H54 (cell line): ENCODE measurements at regions not wholly inside any gene's neighbourhood (a gene's known extent, or its start where the extent isn't known, plus 50 kb on each side); places are given as distances from the start of the nearest gene placed in this dataset.

Experiments used
- DNase-seq: peaks from one replicate; pipeline ENCODE4 v3.0.0; 2011; ENCODE audit warnings: low spot score, mixed read lengths; ENCODE audit not compliant: insufficient read length
- FAIRE-seq: peaks from 3 replicates; lab custom pipeline; 2011; peaks lifted over from hg19 to GRCh38; lab: Jason Lieb, UNC
- POLR2A ChIP-seq: IDR thresholded peaks from 2 replicates; pipeline ENCODE4 v1.6.1; 2011; ENCODE audit warnings: low read depth, mild to moderate bottlenecking, low read length

- DNase-seq (no peak), FAIRE-seq (no peak)
- TF ChIP-seq POLR2A = no peak
These were observed 815.7 kb downstream of the QKI start for GRCh38 chr6:164230259-164230658.

- FAIRE-seq (no peak), DNase-seq (no peak)
- TF ChIP-seq POLR2A = no peak
These were observed 815.2 kb downstream of the QKI start for GRCh38 chr6:164229716-164230115.

DNA sequence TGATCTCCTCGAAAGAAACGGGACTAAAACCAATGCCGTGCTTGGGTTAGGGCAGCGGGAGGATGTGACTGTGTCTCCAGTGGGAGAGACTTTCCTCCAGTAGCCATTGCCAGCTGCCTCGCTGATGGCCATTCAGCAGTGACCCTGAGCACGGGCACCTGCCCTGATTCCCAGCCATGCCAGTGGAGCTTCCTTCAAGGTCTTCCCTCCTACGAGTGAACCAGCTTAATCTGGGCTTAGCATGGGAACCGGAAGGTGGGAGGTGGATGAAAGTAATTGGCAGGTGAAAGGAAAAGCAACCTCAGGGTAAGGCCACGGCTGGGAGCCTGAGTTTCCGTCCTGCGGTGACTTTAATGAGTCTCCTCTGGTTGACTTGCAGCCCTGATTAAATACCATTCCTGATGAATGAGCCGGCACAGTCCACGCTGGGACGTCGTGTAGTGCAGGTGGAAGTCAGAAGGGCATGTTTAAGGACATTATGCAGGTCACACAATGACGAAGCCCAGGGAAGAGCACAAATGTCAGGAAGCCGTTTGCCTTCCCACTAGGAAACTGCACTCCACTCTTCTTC lies 813.5 kb downstream of the QKI start:
- DNase-seq (no peak), FAIRE-seq (no peak)
- TF ChIP-seq POLR2A = no peak

DNA sequence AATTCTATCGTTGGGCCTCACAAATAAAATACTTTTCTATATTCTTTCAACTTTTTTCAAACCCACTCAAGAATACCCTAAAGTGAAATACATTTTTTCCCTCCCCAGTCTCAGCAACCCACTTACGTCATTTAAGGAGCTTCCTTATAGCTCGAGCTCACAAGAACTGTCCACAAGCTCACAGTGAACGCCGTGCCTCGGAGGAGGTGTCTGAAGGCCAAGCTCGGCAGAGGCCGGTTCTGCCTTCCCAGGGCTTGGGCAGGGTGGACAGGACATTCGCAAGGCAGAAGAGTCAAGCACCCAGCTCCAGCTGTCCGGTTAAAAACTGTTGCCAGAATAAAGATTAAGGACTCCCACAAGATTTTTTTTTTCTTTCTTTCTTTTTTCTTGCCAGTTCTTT lies 802.3 kb downstream of the QKI start:
- DNase-seq = no peak
- no peak for FAIRE-seq
- no peak for TF ChIP-seq POLR2A

DNA sequence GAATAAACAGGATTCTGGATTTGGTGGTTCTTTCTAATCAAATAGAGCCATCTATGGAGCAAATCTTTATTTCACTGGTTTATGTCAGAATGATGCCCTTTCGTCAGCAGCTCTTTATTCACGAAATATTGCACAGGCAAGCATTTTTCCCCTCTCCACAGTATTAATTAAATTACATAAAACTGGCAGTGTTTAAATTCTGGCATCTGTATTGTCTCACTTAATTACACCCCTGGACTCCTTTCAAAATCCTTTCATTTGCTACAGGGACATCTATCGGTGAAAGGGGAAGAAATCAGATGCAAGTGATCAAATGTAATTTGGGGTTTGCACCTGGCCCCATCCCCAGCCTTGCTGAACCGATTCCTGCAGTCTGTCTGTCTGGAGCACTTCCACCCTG lies 801.9 kb downstream of the QKI start:
- no peak for TF ChIP-seq POLR2A
- FAIRE-seq (no peak), DNase-seq (no peak)

DNA sequence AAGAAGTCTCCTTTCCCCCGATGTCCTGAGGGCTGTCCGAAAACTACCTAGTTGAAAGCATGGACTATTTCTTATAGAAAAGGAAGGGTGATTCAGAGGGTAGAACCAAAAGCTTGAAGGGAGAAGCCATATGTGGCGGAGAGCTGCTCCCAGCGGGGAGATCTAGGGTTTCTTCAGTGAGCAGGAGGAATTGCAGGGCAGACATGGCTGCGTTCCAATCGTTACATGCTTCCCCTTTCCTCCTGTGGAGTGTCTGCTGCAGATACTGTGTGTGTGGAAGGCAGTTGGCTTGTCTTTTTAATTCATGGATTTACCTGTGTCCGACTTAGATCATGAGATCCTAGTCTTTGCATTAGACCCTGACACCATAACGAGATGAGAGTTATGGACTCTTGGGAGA lies 799.5 kb downstream of the QKI start:
- FAIRE-seq (no peak), DNase-seq (no peak)
- TF ChIP-seq POLR2A = no peak

DNA sequence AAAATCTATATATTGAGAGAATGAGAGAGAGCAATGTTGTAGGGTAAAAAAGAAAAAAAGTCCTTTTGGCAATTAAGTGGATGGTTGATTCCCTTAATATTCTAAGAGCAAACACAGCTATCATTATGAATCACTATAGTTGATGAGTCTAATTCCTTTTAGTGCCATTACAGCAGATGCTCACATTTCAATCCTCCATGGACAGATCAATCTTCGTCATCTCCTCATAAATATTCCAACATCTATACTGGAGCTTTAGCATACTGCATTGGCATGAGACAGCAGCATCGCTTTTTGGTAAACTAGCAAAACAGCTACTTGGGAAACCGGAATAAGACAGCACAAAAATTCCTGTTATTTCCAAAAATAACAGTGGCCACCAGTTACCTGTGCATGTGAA lies 796.7 kb downstream of the QKI start:
- FAIRE-seq (no peak), DNase-seq (no peak)
- TF ChIP-seq POLR2A = no peak

DNA sequence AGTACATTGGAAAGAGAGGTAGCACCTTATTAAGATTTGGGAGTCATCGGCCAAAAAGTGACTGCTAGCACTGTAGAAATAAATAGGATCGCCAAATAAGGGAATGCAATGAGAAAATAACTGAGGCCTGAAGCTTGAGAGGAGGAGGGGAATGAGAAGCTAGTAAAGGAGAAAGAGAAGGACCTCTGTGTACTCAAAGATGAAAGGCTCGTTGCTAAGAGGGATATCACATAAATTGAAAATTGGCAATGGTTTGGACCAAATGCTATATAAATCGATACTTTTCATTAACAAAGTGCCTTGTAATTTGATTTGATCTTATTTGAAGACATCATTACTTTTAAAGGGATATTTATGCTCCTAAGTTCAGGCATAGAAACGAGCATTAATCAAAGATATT lies 796.3 kb downstream of the QKI start:
- TF ChIP-seq POLR2A = no peak
- DNase-seq = no peak
- no peak for FAIRE-seq

GRCh38 chr6:164210323-164210722 lies 795.8 kb downstream of the QKI start:
- FAIRE-seq (no peak), DNase-seq (no peak)
- no peak for TF ChIP-seq POLR2A

DNA sequence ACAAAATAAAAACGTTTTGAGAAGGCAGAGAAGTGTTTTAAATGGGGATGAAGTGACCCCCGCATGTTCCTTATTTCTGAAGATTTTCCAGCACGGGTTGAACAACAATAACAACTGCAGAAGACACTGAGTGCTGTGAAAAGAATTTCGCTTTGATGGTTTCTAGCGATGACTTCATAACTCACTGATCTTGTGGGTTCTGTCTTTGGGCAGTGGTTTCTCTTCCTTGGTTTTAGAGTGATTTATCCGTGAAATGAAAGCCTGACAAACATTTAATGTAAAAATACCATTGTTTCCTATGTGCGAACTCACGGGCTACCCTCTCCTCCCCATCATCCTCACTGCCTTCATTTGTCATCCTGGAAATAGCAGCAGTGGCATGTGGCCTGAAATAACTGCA lies 793.9 kb downstream of the QKI start:
- TF ChIP-seq POLR2A = no peak
- FAIRE-seq (no peak), DNase-seq (no peak)

DNA sequence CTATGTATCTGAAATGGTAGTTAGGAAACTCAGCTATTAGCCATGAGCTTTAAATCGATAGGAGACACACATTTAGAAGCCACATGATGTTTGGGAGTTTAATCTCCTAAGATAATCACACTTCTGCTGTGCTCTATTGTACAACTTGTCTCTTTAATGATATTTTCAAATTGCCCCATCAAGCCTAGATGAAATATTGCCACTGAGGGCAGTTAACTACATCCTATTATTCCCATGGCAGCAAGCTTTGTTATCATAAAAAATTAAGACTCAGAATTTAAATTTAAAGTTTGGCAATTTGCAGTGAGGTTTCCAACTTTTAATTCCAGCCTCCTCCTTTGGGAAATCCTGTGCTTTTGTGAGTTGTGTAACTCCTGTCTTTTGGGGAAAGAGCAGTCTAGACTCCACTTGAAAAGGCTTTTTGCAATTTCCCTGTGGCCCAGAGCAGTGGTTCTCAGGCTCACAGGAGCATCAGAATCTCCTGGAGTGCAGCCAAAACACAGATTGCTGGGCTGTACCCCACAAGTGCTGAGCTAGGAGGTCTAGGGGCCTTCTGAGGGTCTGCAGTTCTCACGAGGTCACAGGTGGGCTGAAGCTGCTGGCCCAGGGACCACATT lies 792.4 kb downstream of the QKI start:
- FAIRE-seq (no peak), DNase-seq (no peak)
- no peak for TF ChIP-seq POLR2A

DNA sequence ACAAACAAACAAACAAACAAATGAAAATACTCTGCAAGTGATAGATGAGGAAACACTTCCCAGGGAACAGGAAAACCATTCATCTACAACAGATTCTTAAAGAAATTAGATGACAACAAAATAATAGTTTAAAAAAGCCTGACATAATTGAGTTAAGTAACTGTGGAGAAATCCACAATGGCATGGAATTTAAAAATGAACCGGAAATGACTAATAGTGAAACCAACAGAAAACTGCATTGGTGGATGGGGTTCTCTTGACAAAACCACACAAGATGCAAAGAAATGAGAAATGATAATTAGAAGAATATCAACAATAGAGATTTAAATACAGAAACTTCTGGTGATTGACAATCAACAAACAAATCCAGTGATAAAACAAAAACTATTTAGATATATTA lies 785.6 kb downstream of the QKI start:
- TF ChIP-seq POLR2A = no peak
- no peak for FAIRE-seq
- no peak for DNase-seq

DNA sequence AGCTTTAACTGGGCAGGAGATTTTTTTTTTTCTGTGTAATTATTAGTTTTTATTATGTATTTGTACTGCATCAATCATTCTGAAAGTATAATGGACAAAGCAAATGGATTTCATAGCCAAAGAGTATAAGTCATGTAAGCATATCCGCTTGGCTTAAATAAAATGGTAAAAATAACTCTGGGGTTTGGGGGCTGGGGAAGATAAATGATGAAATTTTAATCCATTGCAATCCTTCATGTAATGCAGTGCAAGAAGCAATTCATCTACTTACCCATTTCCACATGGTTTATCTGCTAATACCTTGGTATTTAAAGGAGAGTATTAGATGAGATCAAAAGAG lies 781.4 kb downstream of the QKI start:
- no peak for TF ChIP-seq POLR2A
- no peak for DNase-seq
- no peak for FAIRE-seq

GRCh38 chr6:164195278-164195941 lies 780.9 kb downstream of the QKI start:
- DNase-seq (no peak), FAIRE-seq (no peak)
- no peak for TF ChIP-seq POLR2A

- DNase-seq = no peak
- FAIRE-seq = no peak
- no peak for TF ChIP-seq POLR2A
These were observed 774.3 kb downstream of the QKI start for GRCh38 chr6:164188861-164189260.

DNA sequence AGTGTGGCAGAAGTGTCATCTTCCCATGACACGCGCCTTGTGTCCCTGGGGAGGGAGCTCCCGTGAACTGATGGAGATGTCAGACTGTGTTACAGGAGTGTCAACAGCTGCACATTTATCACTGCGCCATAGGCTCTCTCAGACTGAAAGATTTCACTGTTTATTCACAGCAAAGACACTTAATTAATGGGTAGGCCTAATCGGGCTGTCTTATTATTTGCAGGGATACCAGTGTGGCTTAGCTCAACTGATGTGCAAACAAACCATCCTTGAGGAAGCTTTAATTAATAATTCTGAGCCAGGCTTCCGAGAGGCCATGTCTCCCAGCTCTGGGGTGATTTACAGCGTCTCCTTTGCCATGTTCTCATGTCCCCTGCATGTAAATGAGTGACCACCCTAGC lies 771.0 kb downstream of the QKI start:
- FAIRE-seq = no peak
- no peak for DNase-seq
- no peak for TF ChIP-seq POLR2A
